ENCODE measurements at regions not wholly inside any gene's neighbourhood (a gene's known extent, or its start where the extent isn't known, plus 50 kb on each side); places are given as distances from the start of the nearest gene placed in this dataset.

- BruUV-seq (replicated peaks), result no TSS peak
- Histone ChIP-seq H3K4me2 (ENCODE audit: insufficient read depth, low read length) (no peak overlapping the region), H3K27me3 (ENCODE audit: control insufficient read depth in 2 of 2, insufficient read depth in 2 of 2, low read length in 2 of 2) (peaks cover 23 to 27% of the 10 kb centered on the region in 2 experiments), H3K9me1 (ENCODE audit: control insufficient read depth, insufficient read depth, low read length) (no peaks in the 10 kb centered on the region), H3K4me3 (no peak overlapping the region), H3K36me3 (ENCODE audit: control insufficient read depth, insufficient read depth, low read length) (no peaks in the 10 kb centered on the region), H3K79me2 (ENCODE audit: control insufficient read depth, insufficient read depth, low read length) (no peaks in the 10 kb centered on the region), H2AFZ (ENCODE audit: low read depth, low read length) (no peak overlapping the region), H3K4me1 (replicated peaks in 1 of 2; ENCODE audit: control insufficient read depth in 2 of 2, insufficient read depth in 2 of 2, low read length in 2 of 2) (peaks cover 7 to 22% of the 10 kb centered on the region in 2 experiments; a peak in 3 of 5 replicates), H3K9ac (ENCODE audit: insufficient read depth in 1 of 2, low read depth in 2 of 2, low read length in 2 of 2) (no peak overlapping the region), H3K27ac (ENCODE audit: extremely low read depth, low read depth, low read length) (no peak overlapping the region), H4K20me1 (replicated peaks; ENCODE audit: control insufficient read depth, insufficient read depth, low read length) (no peaks in the 10 kb centered on the region; the same call in 1 of the 2 replicates), H3K9me3 (replicated peaks; ENCODE audit: control insufficient read depth, insufficient read depth, low read depth, low read length) (no peaks in the 10 kb centered on the region)
- 31% methylated on average over 13 of the region's 13 CpGs for WGBS (ENCODE audit: insufficient coverage, low coverage, missing lambda C conversion rate)
- in situ Hi-C loops (cut with MboI) (no loop called here), intact Hi-C loops (cut with micrococcal nuclease) (no loop called here)
- FAIRE-seq, result no peak
- no peak for DNase-seq (ENCODE audit: extremely low read depth in 1 of 4, low spot score in 3 of 4)
- POLR2A ChIA-PET, result no interaction called here
- CTCF ChIA-PET (ENCODE audit: low intra/inter-chr PET ratio), result no interaction called here
- no peak for TF ChIP-seq ZKSCAN1 (IDR thresholded peaks at IDR 0.05; ENCODE audit: low read depth, low read length)
- no peak for TF ChIP-seq ZFP91 (CRISPR knock-in tag; IDR thresholded peaks at IDR 0.05)
- TF ChIP-seq THAP12 (CRISPR knock-in tag; IDR thresholded peaks at IDR 0.05), result no peak
- TF ChIP-seq ZNF717 (CRISPR knock-in tag; IDR thresholded peaks at IDR 0.05), result no peak
- TF ChIP-seq POLR2H (tag; IDR thresholded peaks at IDR 0.05; ENCODE audit: low read depth), result no peak
- TF ChIP-seq HNRNPLL (IDR thresholded peaks at IDR 0.05; ENCODE audit: low read depth, low read length, poor library complexity, severe bottlenecking), result no peak
- no peak for TF ChIP-seq ILF3 (IDR thresholded peaks at IDR 0.05; ENCODE audit: borderline replicate concordance)
- no peak for TF ChIP-seq CEBPZ (IDR thresholded peaks at IDR 0.05; ENCODE audit: borderline replicate concordance, low read depth, low read length)
- ATAC-seq, result no peak
These were observed 180.0 kb downstream of the MAF start for GRCh38 chr16:79420493-79420892.
